ENCODE measurements at regions not wholly inside any gene's neighbourhood (a gene's known extent, or its start where the extent isn't known, plus 50 kb on each side); places are given as distances from the start of the nearest gene placed in this dataset.
"Not testable (repeated sequence)": the region's sequence is repeated elsewhere in the genome, so short reads cannot be mapped to it uniquely, and the experiment has no call there.

DNA sequence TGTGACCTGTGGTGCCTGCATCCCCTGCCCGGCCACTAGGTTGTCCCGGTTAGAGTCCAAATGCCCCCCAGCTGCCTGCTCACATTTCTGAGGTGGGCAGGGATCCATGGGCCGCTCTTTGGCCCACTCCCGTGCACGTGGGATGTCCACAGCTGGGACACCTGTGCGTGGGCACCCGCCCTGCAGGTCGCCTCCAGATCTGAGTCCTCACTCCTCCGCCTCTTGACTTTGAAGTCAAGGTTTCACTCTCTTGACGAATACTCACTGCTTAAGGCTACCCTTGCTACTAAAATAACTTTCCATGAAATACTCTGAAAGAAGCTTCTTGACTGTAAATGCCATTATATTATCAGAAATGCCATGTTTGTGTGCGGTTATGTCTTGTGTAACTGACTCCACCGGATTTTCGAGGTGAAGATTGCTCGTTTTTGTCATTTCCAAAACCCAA, 358.2 kb downstream of the BCL2L11 start:
- TF ChIP-seq, protein P1, sequence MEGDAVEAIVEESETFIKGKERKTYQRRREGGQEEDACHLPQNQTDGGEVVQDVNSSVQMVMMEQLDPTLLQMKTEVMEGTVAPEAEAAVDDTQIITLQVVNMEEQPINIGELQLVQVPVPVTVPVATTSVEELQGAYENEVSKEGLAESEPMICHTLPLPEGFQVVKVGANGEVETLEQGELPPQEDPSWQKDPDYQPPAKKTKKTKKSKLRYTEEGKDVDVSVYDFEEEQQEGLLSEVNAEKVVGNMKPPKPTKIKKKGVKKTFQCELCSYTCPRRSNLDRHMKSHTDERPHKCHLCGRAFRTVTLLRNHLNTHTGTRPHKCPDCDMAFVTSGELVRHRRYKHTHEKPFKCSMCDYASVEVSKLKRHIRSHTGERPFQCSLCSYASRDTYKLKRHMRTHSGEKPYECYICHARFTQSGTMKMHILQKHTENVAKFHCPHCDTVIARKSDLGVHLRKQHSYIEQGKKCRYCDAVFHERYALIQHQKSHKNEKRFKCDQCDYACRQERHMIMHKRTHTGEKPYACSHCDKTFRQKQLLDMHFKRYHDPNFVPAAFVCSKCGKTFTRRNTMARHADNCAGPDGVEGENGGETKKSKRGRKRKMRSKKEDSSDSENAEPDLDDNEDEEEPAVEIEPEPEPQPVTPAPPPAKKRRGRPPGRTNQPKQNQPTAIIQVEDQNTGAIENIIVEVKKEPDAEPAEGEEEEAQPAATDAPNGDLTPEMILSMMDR (conservative IDR thresholded peaks at IDR 0.05), result not testable (repeated sequence)
- not testable (repeated sequence) for TF ChIP-seq ZFX (IDR thresholded peaks at IDR 0.05)
